HCT116 (cell line): ENCODE measurements at regions not wholly inside any gene's neighbourhood (a gene's known extent, or its start where the extent isn't known, plus 50 kb on each side); places are given as distances from the start of the nearest gene placed in this dataset.

ENCODE experiments used
- ATF3 ChIP-seq: IDR thresholded peaks from 2 replicates; pipeline ENCODE4 v1.6.1; 2012
- CTCF ChIP-seq, 3 experiments: fragments of 200-600 bp in 1 of 3; sonication (generic) in 1 of 3; IDR thresholded peaks in 2 of 3; conservative IDR thresholded peaks in 1 of 3; 2 replicates each; pipeline ENCODE4 v1.5.1; 2012 to 2017; ENCODE audit warnings: low read depth in 2 of 3, low read length in 2 of 3, antibody characterized with exemption in 1 of 3, borderline replicate concordance in 1 of 3, control low read depth in 1 of 3, mild to moderate bottlenecking in 1 of 3, mixed read lengths in 1 of 3, mixed run types in 1 of 3, moderate library complexity in 1 of 3; ENCODE audit not compliant: insufficient read depth in 1 of 3
- EZH2 ChIP-seq: fragments of 200-600 bp; sonication (generic); IDR thresholded peaks from 2 replicates; pipeline ENCODE4 v1.6.1; 2017; ENCODE audit warnings: antibody characterized with exemption, mixed run types
- EZH2phosphoT487 ChIP-seq: fragments of 200-600 bp; IDR thresholded peaks from 2 replicates; pipeline ENCODE4 v1.6.1; 2018; ENCODE audit warnings: antibody characterized with exemption, borderline replicate concordance
- FOSL1 ChIP-seq: IDR thresholded peaks from 2 replicates; pipeline ENCODE4 v1.6.1; 2012; ENCODE audit warnings: low read depth
- MAX ChIP-seq: IDR thresholded peaks from 2 replicates; pipeline ENCODE4 v1.6.1; 2012
- POLR2A ChIP-seq: IDR thresholded peaks from 2 replicates; pipeline ENCODE4 v1.7.0; 2011; ENCODE audit warnings: borderline replicate concordance; ENCODE audit not compliant: insufficient read depth, insufficient read length; ENCODE audit errors: extremely low read depth
- POLR2AphosphoS5 ChIP-seq: IDR thresholded peaks from 2 replicates; pipeline ENCODE4 v1.6.1; 2011; ENCODE audit warnings: mild to moderate bottlenecking, low read depth, low read length, moderate library complexity
- REST ChIP-seq: IDR thresholded peaks from 2 replicates; pipeline ENCODE4 v1.6.1; 2012; ENCODE audit warnings: low read depth
- SIN3A ChIP-seq: IDR thresholded peaks from 2 replicates; pipeline ENCODE4 v1.6.1; 2012; ENCODE audit warnings: low read depth
- ZNF274 ChIP-seq: fragments of 200-500 bp; sonication (Bioruptor generic); IDR thresholded peaks from 2 replicates; pipeline ENCODE4 v1.6.1; 2014; ENCODE audit warnings: mild to moderate bottlenecking, low read depth, low read length, inconsistent platforms

GRCh38 chr1:94683886-94684285 is 136.3 kb upstream of the SLC44A3 start:
- TF ChIP-seq EZH2 (no peak), CTCF (IDR thresholded peaks at IDR 0.05 in 2 of 3, conservative IDR thresholded peaks at IDR 0.05 in 1 of 3; ENCODE audit: borderline replicate concordance in 1 of 3, insufficient read depth in 1 of 3, low read depth in 2 of 3, low read length in 2 of 3) (no peak), REST (no peak), FOSL1 (no peak), POLR2A (no peak), SIN3A (no peak), ZNF274 (no peak), POLR2AphosphoS5 (no peak), MAX (no peak), EZH2phosphoT487 (no peak), ATF3 (no peak)
